ENCODE measurements at regions not wholly inside any gene's neighbourhood (a gene's known extent, or its start where the extent isn't known, plus 50 kb on each side); places are given as distances from the start of the nearest gene placed in this dataset.
A peak's percentile ranks its signal among the peaks of the same experiment; 100 is the strongest.
"Not testable (repeated sequence)": the region's sequence is repeated elsewhere in the genome, so short reads cannot be mapped to it uniquely, and the experiment has no call there.

DNA sequence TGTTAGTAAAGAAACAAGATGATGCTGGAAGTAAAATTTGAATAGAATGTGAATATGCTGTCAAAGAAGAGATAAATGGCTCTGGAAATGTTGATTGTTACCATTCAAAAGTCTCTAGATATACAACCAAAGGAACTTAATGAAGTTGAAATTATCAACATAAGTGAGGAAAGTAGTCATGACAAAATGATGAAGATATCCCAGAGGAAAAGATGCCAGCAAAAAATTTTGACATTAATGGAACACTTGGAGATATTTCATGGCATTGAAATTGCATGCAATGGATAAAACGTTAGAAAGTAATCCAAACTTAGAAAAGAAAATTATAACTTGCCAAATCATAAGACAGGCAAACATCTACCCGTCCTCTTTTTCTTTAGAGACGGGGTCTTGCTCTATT, 154.5 kb upstream of the OLFM3 start:
- DNase-seq (ENCODE audit: low spot score): no peak
- H4K20me1 ChIP-seq (ENCODE audit: insufficient read depth, poor library complexity, severe bottlenecking): no peaks in the 10 kb centered on the region
- no peak overlapping the region for H2AFZ ChIP-seq
- no peak for TF ChIP-seq EZH2 (IDR thresholded peaks at IDR 0.05; ENCODE audit: borderline replicate concordance)
- TF ChIP-seq, protein P1, sequence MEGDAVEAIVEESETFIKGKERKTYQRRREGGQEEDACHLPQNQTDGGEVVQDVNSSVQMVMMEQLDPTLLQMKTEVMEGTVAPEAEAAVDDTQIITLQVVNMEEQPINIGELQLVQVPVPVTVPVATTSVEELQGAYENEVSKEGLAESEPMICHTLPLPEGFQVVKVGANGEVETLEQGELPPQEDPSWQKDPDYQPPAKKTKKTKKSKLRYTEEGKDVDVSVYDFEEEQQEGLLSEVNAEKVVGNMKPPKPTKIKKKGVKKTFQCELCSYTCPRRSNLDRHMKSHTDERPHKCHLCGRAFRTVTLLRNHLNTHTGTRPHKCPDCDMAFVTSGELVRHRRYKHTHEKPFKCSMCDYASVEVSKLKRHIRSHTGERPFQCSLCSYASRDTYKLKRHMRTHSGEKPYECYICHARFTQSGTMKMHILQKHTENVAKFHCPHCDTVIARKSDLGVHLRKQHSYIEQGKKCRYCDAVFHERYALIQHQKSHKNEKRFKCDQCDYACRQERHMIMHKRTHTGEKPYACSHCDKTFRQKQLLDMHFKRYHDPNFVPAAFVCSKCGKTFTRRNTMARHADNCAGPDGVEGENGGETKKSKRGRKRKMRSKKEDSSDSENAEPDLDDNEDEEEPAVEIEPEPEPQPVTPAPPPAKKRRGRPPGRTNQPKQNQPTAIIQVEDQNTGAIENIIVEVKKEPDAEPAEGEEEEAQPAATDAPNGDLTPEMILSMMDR (IDR thresholded peaks at IDR 0.05; ENCODE audit: poor library complexity): no peak
- no peak for TF ChIP-seq EZH2phosphoT487 (IDR thresholded peaks at IDR 0.05; ENCODE audit: low read depth, severe bottlenecking, unreplicated experiment)
- H3K9me2 ChIP-seq (replicated peaks; ENCODE audit: insufficient read depth): no peaks in the 10 kb centered on the region
- no peaks in the 10 kb centered on the region for H3K4me1 ChIP-seq (ENCODE audit: insufficient read depth)
- no peaks in the 10 kb centered on the region for H3K9me3 ChIP-seq (ENCODE audit: low read depth)
- H3K79me2 ChIP-seq: no peaks in the 10 kb centered on the region
- no peaks in the 10 kb centered on the region for H3K27me3 ChIP-seq
- H3K4me2 ChIP-seq: no peak overlapping the region
- no peak overlapping the region for H3K4me3 ChIP-seq
- 76% methylated on average over 3 of the region's 3 CpGs for WGBS (ENCODE audit: low lambda C conversion rate, missing lambda C conversion rate)
- H3K36me3 ChIP-seq (replicated peaks; ENCODE audit: insufficient read depth, low read depth): no peaks in the 10 kb centered on the region
- H3K27ac ChIP-seq: no peak overlapping the region

DNA sequence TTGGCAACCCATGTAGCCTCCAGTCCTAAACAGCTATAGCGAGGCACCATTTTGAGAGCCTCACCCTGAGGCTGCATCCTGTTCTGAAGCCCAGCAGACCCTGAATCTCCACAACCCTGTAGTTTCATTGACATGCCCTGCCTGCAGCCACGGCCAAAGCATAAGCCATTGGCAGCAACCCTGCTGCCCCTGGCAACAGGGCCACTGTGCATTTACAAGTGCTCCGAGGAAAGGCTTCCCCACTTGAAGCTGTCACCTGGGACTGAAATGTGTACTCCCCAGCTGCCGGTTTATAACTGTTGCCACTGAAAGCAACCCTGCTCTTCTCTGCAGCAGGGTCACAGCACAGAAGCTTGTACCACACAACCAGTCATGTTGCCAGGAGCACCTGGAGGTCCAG, 124.2 kb upstream of the OLFM3 start:
- no peak overlapping the region for H3K4me2 ChIP-seq
- H3K9me3 ChIP-seq (ENCODE audit: low read depth): no peaks in the 10 kb centered on the region
- no peaks in the 10 kb centered on the region for H3K79me2 ChIP-seq
- no peak for DNase-seq (ENCODE audit: low spot score)
- H3K36me3 ChIP-seq (replicated peaks; ENCODE audit: insufficient read depth, low read depth): no peaks in the 10 kb centered on the region
- TF ChIP-seq EZH2 (IDR thresholded peaks at IDR 0.05; ENCODE audit: borderline replicate concordance) (no peak), EZH2phosphoT487 (IDR thresholded peaks at IDR 0.05; ENCODE audit: low read depth, severe bottlenecking, unreplicated experiment) (no peak)
- TF ChIP-seq, protein P1 (IDR thresholded peaks at IDR 0.05; ENCODE audit: poor library complexity): no peak
- no peak overlapping the region for H3K4me3 ChIP-seq
- no peaks in the 10 kb centered on the region for H3K4me1 ChIP-seq (ENCODE audit: insufficient read depth)
- 81% methylated on average over 4 of the region's 4 CpGs for WGBS (ENCODE audit: low lambda C conversion rate, missing lambda C conversion rate)
- H4K20me1 ChIP-seq (ENCODE audit: insufficient read depth, poor library complexity, severe bottlenecking): no peaks in the 10 kb centered on the region
- no peak overlapping the region for H2AFZ ChIP-seq
- H3K9me2 ChIP-seq (replicated peaks; ENCODE audit: insufficient read depth): no peaks in the 10 kb centered on the region
- H3K27ac ChIP-seq: no peak overlapping the region
- H3K27me3 ChIP-seq: no peaks in the 10 kb centered on the region

DNA sequence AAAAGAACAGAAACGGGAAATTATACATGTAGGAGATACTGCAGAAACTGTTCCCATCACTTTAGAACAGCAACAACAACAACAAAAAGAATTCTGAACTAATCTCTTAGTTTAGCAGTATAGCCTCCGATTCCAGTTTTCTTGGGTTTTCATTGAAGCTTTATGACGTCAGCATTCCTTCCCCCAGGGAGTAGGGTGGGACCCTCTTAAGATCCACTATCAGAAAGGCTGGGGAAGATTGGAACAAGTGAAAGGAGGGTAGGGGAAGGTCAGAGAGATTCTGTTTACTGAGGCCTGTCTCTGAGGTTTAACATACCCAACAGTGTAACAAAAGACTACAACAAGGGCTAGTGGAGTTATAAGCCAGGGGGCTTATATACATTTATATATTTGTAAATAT, 121.4 kb upstream of the OLFM3 start:
- H3K79me2 ChIP-seq: no peaks in the 10 kb centered on the region
- TF ChIP-seq EZH2phosphoT487 (IDR thresholded peaks at IDR 0.05; ENCODE audit: low read depth, severe bottlenecking, unreplicated experiment) (no peak), EZH2 (IDR thresholded peaks at IDR 0.05; ENCODE audit: borderline replicate concordance) (no peak)
- TF ChIP-seq, protein P1 (IDR thresholded peaks at IDR 0.05; ENCODE audit: poor library complexity): no peak
- no peaks in the 10 kb centered on the region for H3K27me3 ChIP-seq
- H3K9me2 ChIP-seq (replicated peaks; ENCODE audit: insufficient read depth): no peaks in the 10 kb centered on the region
- H3K9me3 ChIP-seq (ENCODE audit: low read depth): no peaks in the 10 kb centered on the region
- no peaks in the 10 kb centered on the region for H3K4me1 ChIP-seq (ENCODE audit: insufficient read depth)
- WGBS (ENCODE audit: low lambda C conversion rate, missing lambda C conversion rate): 49% methylated on average over 3 of the region's 3 CpGs
- no peak overlapping the region for H3K4me3 ChIP-seq
- no peak overlapping the region for H3K4me2 ChIP-seq
- H3K27ac ChIP-seq: no peak overlapping the region
- H2AFZ ChIP-seq: no peak overlapping the region
- no peaks in the 10 kb centered on the region for H4K20me1 ChIP-seq (ENCODE audit: insufficient read depth, poor library complexity, severe bottlenecking)
- H3K36me3 ChIP-seq (replicated peaks; ENCODE audit: insufficient read depth, low read depth): no peaks in the 10 kb centered on the region
- DNase-seq (ENCODE audit: low spot score): no peak

DNA sequence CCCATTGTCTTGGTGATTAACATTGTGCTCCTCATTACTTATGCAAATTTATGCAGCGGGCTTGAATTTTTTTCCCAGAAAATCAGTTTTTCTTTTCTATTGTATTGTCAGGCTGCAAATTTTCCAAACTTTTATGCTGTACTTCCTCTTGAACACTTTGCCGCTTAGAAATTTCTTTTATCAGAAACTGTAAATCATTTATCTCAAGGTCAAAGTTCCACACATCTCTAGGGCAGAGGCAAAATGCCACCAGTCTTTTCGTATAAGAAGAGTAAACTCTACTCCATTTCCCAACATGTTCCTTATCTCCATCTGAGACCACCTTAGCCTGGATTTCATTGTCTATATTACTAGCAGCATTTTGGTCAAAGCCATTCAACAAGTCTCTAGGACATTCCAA, 113.9 kb upstream of the OLFM3 start:
- no peaks in the 10 kb centered on the region for H3K36me3 ChIP-seq (replicated peaks; ENCODE audit: insufficient read depth, low read depth)
- H3K27ac ChIP-seq: no peak overlapping the region
- no peaks in the 10 kb centered on the region for H3K4me1 ChIP-seq (ENCODE audit: insufficient read depth)
- H3K27me3 ChIP-seq: no peaks in the 10 kb centered on the region
- H3K79me2 ChIP-seq: no peaks in the 10 kb centered on the region
- TF ChIP-seq EZH2 (IDR thresholded peaks at IDR 0.05; ENCODE audit: borderline replicate concordance) (no peak), EZH2phosphoT487 (IDR thresholded peaks at IDR 0.05; ENCODE audit: low read depth, severe bottlenecking, unreplicated experiment) (no peak)
- TF ChIP-seq, protein P1 (IDR thresholded peaks at IDR 0.05; ENCODE audit: poor library complexity): no peak
- 80% methylated on average over 3 of the region's 3 CpGs for WGBS (ENCODE audit: low lambda C conversion rate, missing lambda C conversion rate)
- H2AFZ ChIP-seq: no peak overlapping the region
- no peak overlapping the region for H3K4me2 ChIP-seq
- H3K9me3 ChIP-seq (ENCODE audit: low read depth): no peaks in the 10 kb centered on the region
- no peak for DNase-seq (ENCODE audit: low spot score)
- H3K9me2 ChIP-seq (replicated peaks; ENCODE audit: insufficient read depth): no peaks in the 10 kb centered on the region
- no peaks in the 10 kb centered on the region for H4K20me1 ChIP-seq (ENCODE audit: insufficient read depth, poor library complexity, severe bottlenecking)
- H3K4me3 ChIP-seq: no peak overlapping the region

DNA sequence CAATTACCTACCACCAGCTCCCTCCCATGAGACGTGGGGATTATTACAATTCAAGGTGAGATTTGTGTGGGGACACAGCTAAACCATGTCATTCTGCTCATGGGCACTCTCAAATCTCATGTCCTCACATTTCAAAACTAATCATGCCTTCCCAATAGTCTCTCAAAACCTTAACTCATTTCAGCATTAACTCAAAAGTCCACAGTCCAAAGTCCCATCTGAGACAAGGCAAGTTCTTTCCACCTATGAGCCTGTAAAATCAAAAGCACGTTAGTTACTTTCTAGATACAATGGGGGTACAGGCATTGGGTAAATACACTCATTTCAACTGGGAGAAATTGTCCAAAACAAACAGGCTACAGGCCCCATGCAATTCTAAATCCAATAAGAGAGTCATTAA, 112.8 kb upstream of the OLFM3 start:
- not testable (repeated sequence) for H4K20me1 ChIP-seq (ENCODE audit: insufficient read depth, poor library complexity, severe bottlenecking); H2AFZ ChIP-seq; H3K9me3 ChIP-seq (ENCODE audit: low read depth); H3K4me2 ChIP-seq; H3K36me3 ChIP-seq (replicated peaks; ENCODE audit: insufficient read depth, low read depth); H3K4me3 ChIP-seq; H3K9me2 ChIP-seq (replicated peaks; ENCODE audit: insufficient read depth); DNase-seq (ENCODE audit: low spot score); H3K27me3 ChIP-seq; H3K79me2 ChIP-seq; H3K4me1 ChIP-seq (ENCODE audit: insufficient read depth)
- 59% methylated on average over 2 of the region's 2 CpGs for WGBS (ENCODE audit: low lambda C conversion rate, missing lambda C conversion rate)
- H3K27ac ChIP-seq: peak overlapping the region; percentile 36
